Skeletal muscle cell (primary cell): ENCODE measurements at regions not wholly inside any gene's neighbourhood (a gene's known extent, or its start where the extent isn't known, plus 50 kb on each side); places are given as distances from the start of the nearest gene placed in this dataset.

Source experiments
- DNase-seq: peaks from one replicate; pipeline ENCODE4 v3.0.0-alpha.2; 2010; ENCODE audit warnings: low read depth
- H3K4me3 ChIP-seq: 2 replicates; pipeline ENCODE4 v1.5.1; 2011; ENCODE audit warnings: low read depth, mild to moderate bottlenecking, control low read depth, low read length, moderate library complexity

- no peak for DNase-seq
- H3K4me3 ChIP-seq, result no peak overlapping the region
These were observed 203.9 kb upstream of the TANK start for GRCh38 chr2:160956243-160956802.

GRCh38 chr2:160963957-160964356 is 196.3 kb upstream of the TANK start:
- DNase-seq, result no peak

GRCh38 chr2:160967523-160967922 is 192.7 kb upstream of the TANK start:
- no peak for DNase-seq
- H3K4me3 ChIP-seq, result no peak overlapping the region

More at GRCh38 chr2:160963957-160964356, 196.3 kb upstream of the TANK start:
- no peak overlapping the region for H3K4me3 ChIP-seq

- H3K4me3 ChIP-seq, result no peak overlapping the region
- DNase-seq, result no peak
These were observed 192.0 kb upstream of the TANK start for GRCh38 chr2:160968183-160968582.

- DNase-seq, result peak; percentile 37
- H3K4me3 ChIP-seq, result no peak overlapping the region
These were observed 189.9 kb upstream of the TANK start for GRCh38 chr2:160970052-160970965.

- DNase-seq, result no peak
- H3K4me3 ChIP-seq, result no peak overlapping the region
These were observed 186.2 kb upstream of the TANK start for GRCh38 chr2:160973991-160974390.

- DNase-seq, result peak; percentile 20
- no peak overlapping the region for H3K4me3 ChIP-seq
These were observed 185.4 kb upstream of the TANK start for GRCh38 chr2:160974803-160975202.

- no peak overlapping the region for H3K4me3 ChIP-seq
- DNase-seq, result no peak
These were observed 183.4 kb upstream of the TANK start for GRCh38 chr2:160976797-160977196.

GRCh38 chr2:160977376-160977775 is 182.9 kb upstream of the TANK start:
- no peak overlapping the region for H3K4me3 ChIP-seq
- DNase-seq, result no peak

GRCh38 chr2:160977854-160978253 is 182.4 kb upstream of the TANK start:
- H3K4me3 ChIP-seq, result no peak overlapping the region
- no peak for DNase-seq

GRCh38 chr2:160984426-160985077 is 175.7 kb upstream of the TANK start:
- no peak for DNase-seq
- no peak overlapping the region for H3K4me3 ChIP-seq

- no peak for DNase-seq
These were observed 170.4 kb upstream of the TANK start for GRCh38 chr2:160989778-160990177.

GRCh38 chr2:160993654-160994061 is 166.6 kb upstream of the TANK start:
- DNase-seq, result no peak
- H3K4me3 ChIP-seq, result no peak overlapping the region

More at GRCh38 chr2:160989778-160990177, 170.4 kb upstream of the TANK start:
- H3K4me3 ChIP-seq, result no peak overlapping the region

GRCh38 chr2:160994141-160995002 is 165.9 kb upstream of the TANK start:
- DNase-seq, result peak; percentile 81
- H3K4me3 ChIP-seq, result no peak overlapping the region

- no peak for DNase-seq
- no peak overlapping the region for H3K4me3 ChIP-seq
These were observed 163.6 kb upstream of the TANK start for GRCh38 chr2:160996584-160996983.

GRCh38 chr2:161004379-161004778 is 155.8 kb upstream of the TANK start:
- no peak overlapping the region for H3K4me3 ChIP-seq
- no peak for DNase-seq

GRCh38 chr2:161005170-161005569 is 155.1 kb upstream of the TANK start:
- no peak overlapping the region for H3K4me3 ChIP-seq
- no peak for DNase-seq

GRCh38 chr2:161008311-161008710 is 151.9 kb upstream of the TANK start:
- DNase-seq, result no peak

GRCh38 chr2:161010503-161011015 is 149.7 kb upstream of the TANK start:
- H3K4me3 ChIP-seq, result no peak overlapping the region
- DNase-seq, result no peak

More at GRCh38 chr2:161008311-161008710, 151.9 kb upstream of the TANK start:
- no peak overlapping the region for H3K4me3 ChIP-seq
